Cardiac fibroblast (primary cell): ENCODE measurements at regions not wholly inside any gene's neighbourhood (a gene's known extent, or its start where the extent isn't known, plus 50 kb on each side); places are given as distances from the start of the nearest gene placed in this dataset.

Experiments used
- DNase-seq, 2 donors: peaks; one replicate each; pipeline versions ENCODE4 v3.0.0 to v3.0.0-alpha.2; 2010; ENCODE audit warnings: low read depth in 2 of 2
- H3K4me3 ChIP-seq, 2 donors: replicated peaks in 1 of 2; 1 replicate in 1 of 2; 2 replicates in 1 of 2; pipeline ENCODE4 v1.5.1; 2011; ENCODE audit warnings: low read depth in 2 of 2, low read length in 2 of 2, mild to moderate bottlenecking in 2 of 2, moderate library complexity in 1 of 2
- TF ChIP-seq, protein P1 (sequence below): IDR thresholded peaks from one replicate; pipeline ENCODE4 v1.5.1; 2011; ENCODE audit warnings: low read depth, mild to moderate bottlenecking, low read length, inconsistent platforms

DNA sequence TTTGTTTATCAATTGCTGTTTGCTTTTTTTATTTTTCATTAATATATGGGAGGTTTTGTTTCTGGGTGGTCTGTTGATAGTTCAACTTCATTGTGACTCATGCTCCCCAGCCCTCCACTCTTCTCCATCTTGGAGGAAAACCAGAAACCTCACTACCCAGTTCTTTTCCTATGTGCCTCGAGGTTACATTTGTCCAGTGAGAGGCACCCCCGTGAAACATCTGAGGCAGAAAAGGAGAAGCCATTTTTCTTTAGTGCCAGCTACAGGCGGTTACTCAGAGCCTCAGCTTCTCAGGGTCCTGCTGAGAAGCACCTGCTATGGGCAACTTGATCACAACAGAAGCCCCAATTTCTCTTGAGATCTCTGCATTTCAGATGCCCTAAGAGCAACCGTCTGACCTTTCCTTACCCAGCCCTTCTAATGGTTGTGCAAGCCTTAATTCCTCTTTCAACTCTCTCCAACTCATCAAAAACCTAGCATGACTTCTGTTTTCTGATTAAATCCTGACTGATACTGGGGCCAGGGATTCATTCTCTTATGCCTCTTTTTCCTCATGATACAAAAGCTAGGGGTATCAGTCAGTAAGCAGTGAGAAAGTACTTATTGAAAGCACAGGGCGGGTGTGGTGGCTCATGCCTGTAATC, 144.6 kb downstream of the ELOVL4 start:
- TF ChIP-seq, protein P1, sequence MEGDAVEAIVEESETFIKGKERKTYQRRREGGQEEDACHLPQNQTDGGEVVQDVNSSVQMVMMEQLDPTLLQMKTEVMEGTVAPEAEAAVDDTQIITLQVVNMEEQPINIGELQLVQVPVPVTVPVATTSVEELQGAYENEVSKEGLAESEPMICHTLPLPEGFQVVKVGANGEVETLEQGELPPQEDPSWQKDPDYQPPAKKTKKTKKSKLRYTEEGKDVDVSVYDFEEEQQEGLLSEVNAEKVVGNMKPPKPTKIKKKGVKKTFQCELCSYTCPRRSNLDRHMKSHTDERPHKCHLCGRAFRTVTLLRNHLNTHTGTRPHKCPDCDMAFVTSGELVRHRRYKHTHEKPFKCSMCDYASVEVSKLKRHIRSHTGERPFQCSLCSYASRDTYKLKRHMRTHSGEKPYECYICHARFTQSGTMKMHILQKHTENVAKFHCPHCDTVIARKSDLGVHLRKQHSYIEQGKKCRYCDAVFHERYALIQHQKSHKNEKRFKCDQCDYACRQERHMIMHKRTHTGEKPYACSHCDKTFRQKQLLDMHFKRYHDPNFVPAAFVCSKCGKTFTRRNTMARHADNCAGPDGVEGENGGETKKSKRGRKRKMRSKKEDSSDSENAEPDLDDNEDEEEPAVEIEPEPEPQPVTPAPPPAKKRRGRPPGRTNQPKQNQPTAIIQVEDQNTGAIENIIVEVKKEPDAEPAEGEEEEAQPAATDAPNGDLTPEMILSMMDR: no peak
- no peak for DNase-seq
- no peak overlapping the region for H3K4me3 ChIP-seq

DNA sequence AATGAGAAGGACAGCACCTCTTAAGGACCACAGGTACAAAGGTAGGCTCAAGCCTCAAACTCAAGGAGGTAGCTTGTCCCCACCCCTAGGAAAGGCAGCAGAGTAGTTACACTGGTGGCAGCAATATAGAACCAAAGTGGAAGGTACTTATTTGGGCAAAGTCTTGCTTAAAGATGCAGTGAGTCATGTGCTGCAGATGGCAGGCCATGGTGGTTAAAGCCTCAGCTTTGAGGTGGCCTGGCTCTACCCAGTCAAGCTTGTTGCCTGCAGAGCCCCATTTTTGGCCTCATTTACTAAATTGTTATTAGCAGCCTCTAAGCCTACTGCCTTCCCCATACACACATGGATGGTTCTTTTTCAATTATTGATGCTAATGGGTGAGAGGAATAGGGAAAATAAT, 146.0 kb downstream of the ELOVL4 start:
- no peak for DNase-seq
- TF ChIP-seq, protein P1: no peak

DNA sequence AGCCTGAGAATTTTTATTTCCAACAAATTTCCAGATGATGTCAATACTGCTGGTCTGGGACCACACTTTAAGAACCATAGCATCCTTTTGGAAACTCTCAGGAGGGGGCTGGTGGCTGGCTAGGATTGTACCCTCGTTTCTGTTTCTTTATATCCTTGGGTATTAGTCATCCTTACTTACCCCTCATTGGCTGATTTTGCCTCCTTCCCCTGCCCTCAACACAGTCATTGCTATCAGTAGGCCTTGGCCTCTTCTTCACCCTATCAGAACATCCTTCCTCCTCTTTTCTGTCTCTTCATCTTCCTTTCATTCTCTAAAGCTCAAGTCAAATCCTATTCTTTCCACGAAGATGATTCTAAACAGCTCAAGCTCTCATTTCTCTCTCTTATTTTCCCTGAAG, 148.5 kb downstream of the ELOVL4 start:
- H3K4me3 ChIP-seq: no peak overlapping the region
- DNase-seq: no peak
- TF ChIP-seq, protein P1: no peak

More for the DNA sequence above, 146.0 kb downstream of the ELOVL4 start:
- no peak overlapping the region for H3K4me3 ChIP-seq

DNA sequence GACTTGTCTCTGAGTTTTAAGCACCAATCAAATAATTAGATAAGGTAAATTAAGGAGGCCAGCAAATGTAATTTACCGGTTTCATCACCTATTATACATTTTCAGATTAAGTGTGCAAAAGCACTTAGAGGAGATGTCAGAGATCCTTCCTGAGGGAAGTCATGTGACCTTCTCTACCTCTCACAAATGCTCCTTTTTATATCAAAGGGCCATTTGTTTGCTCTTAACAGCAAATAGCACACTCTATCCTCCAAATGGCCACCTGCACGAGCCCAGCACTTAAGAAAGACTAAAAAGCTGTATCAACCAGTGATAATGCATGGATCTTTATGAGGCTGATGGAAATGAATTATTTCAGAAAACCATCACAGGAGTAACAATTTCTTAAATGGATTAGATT, 149.4 kb downstream of the ELOVL4 start:
- DNase-seq: no peak
- TF ChIP-seq, protein P1: no peak

DNA sequence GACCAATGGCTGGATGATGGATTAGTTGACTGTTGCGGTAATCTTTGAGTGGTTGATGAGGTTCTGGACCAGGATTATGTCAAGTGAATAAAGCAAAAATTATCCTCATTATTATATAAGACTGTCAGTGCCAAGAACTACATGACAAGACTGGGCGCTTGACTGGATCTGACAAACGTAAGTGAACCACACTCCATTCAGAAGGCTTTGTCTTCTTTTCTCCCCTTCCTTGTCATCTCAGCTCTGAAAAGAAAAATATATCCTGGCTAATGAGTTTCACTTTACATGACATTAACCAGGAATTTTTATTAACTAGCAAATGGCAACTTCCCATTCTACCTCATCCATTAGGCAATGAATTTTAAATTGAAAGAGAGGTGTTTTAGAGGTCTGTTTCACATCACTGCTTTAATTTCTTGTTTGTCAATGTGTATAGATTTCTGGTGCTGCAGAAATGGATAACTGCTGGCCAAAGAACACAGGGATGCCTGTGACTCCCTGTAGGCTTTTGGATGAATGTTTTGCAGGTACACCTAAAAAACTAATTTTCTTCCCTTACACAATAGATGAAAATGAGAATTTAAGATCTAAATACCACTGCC, 150.1 kb downstream of the ELOVL4 start:
- DNase-seq: no peak
- H3K4me3 ChIP-seq: no peak overlapping the region
- TF ChIP-seq, protein P1: no peak

More for the DNA sequence above, 149.4 kb downstream of the ELOVL4 start:
- no peak overlapping the region for H3K4me3 ChIP-seq

DNA sequence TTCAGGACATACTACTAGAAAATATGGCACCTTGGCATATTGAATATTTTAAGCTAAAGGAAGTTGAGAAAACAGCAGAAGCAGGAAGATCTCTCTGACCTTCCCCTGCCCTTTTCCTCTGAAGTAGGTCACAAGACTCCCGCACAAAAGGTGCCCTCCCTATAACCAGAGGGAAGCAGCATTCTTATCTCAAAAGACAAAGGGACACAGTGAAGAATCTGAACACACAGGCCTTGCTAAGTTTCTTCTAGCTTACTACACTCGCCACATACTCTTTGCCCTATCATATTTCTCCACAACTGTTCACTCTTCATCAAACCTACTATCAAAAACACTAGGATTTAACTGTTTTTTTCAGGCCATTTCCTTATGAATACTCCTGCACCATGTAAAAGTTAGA, 151.2 kb downstream of the ELOVL4 start:
- H3K4me3 ChIP-seq: no peak overlapping the region
- TF ChIP-seq, protein P1: no peak
- DNase-seq: no peak
